Natural killer cell (primary cell): ENCODE measurements at regions not wholly inside any gene's neighbourhood (a gene's known extent, or its start where the extent isn't known, plus 50 kb on each side); places are given as distances from the start of the nearest gene placed in this dataset.
A peak's percentile ranks its signal among the peaks of the same experiment; 100 is the strongest.

Experiments used
- ATAC-seq, 3 donors: fragments of 150-1000 bp in 2 of 3; fragments of 200-7000 bp in 1 of 3; cut with Tn5 transposase; 1 replicate in 1 of 3; 2 replicates in 2 of 3; pipeline ENCODE4 v1.10.0; 2021; ENCODE audit warnings: mild to moderate bottlenecking in 2 of 3, moderate library complexity in 2 of 3
- DNase-seq, 2 donors: peaks; one replicate each; pipeline versions ENCODE4 v3.0.0 to v3.0.0-alpha.2; 2013 to 2021; ENCODE audit warnings: mixed read lengths in 1 of 2
- H3K27ac ChIP-seq: one replicate; pipeline ENCODE4 v1.5.1; 2013; ENCODE audit warnings: mild to moderate bottlenecking, low read length
- H3K27me3 ChIP-seq: one replicate; pipeline ENCODE4 v1.6.1; 2013; ENCODE audit warnings: low read length; ENCODE audit not compliant: control insufficient read depth, insufficient read depth
- H3K36me3 ChIP-seq: one replicate; pipeline ENCODE4 v1.6.1; 2013; ENCODE audit warnings: low read length; ENCODE audit not compliant: control insufficient read depth, insufficient read depth
- H3K4me1 ChIP-seq: one replicate; pipeline ENCODE4 v1.6.1; 2013; ENCODE audit warnings: low read length; ENCODE audit not compliant: control insufficient read depth, insufficient read depth
- H3K4me3 ChIP-seq: one replicate; pipeline ENCODE4 v1.5.1; 2013; ENCODE audit warnings: low read length
- H3K9me3 ChIP-seq: one replicate; pipeline ENCODE4 v1.6.1; 2013; ENCODE audit warnings: low read length; ENCODE audit not compliant: control insufficient read depth, insufficient read depth
- H3K27ac Mint-ChIP-seq, 2 donors: one replicate each; pipeline ENCODE4 v1.8.0; 2022; ENCODE audit warnings: mild to moderate bottlenecking in 2 of 2, mixed read lengths in 2 of 2, moderate library complexity in 1 of 2
- H3K27me3 Mint-ChIP-seq, 2 donors: one replicate each; pipeline ENCODE4 v1.8.0; 2022; ENCODE audit warnings: low read depth in 2 of 2, mixed read lengths in 2 of 2
- H3K36me3 Mint-ChIP-seq: one replicate; pipeline ENCODE4 v1.8.0; 2022; ENCODE audit warnings: mixed read lengths
- H3K4me1 Mint-ChIP-seq, 2 donors: one replicate each; pipeline ENCODE4 v1.8.0; 2022; ENCODE audit warnings: mixed read lengths in 2 of 2
- H3K4me3 Mint-ChIP-seq: one replicate; pipeline ENCODE4 v1.8.0; 2022; ENCODE audit warnings: mild to moderate bottlenecking, moderate library complexity, mixed read lengths
- H3K9me3 Mint-ChIP-seq, 2 donors: one replicate each; pipeline ENCODE4 v1.8.0; 2022; ENCODE audit warnings: mixed read lengths in 2 of 2
- WGBS: methylation state at CpG from one replicate; pipeline ENCODE4 v1.1.7; 2013; ENCODE audit warnings: missing lambda C conversion rate; ENCODE audit not compliant: insufficient coverage; 5-methylcytosine and 5-hydroxymethylcytosine counted together
- intact Hi-C: fragments of 100-400 bp; cut with micrococcal nuclease; formaldehyde crosslinking; loops from one replicate; pipeline ENCODE4 v1.14.2; 2022
- TF ChIP-seq, protein P1 (sequence below): fragments of 200-600 bp; IDR thresholded peaks from one replicate; pipeline ENCODE4 v1.8.0; 2022; ENCODE audit warnings: antibody characterized with exemption

DNA sequence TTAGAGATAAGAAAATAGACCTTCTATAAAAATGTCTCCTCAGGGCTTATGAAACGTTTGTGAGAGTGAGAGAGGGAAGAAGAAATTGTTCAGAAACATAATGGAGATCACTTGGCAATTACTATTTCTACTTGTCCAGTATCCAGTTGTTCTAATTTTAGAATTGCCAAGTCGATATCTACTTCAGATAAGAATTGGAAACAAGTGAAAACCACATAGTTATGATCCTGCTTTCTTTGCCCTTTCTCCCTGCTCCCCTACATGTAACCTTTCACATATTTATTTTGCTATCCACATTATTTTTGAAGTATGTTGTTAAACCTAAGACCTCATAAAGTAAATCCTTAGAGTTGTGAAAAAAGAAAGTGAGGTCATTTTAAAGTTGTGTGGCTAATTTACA, 1154.7 kb upstream of the ADGRL2 start:
- Histone ChIP-seq H3K9me3 (peaks cover 4% of the 10 kb centered on the region), H3K36me3 (no peaks in the 10 kb centered on the region), H3K4me3 (no peak overlapping the region), H3K27ac (no peak overlapping the region), H3K4me1 (no peaks in the 10 kb centered on the region), H3K27me3 (no peaks in the 10 kb centered on the region)
- no peak for ATAC-seq
- Mint-ChIP-seq H3K36me3 (no peaks in the 10 kb centered on the region), H3K27ac (no peak overlapping the region), H3K4me3 (no peak overlapping the region), H3K4me1 (no peaks in the 10 kb centered on the region), H3K27me3 (no peaks in the 10 kb centered on the region), H3K9me3 (peaks cover 14 to 15% of the 10 kb centered on the region in 2 donors)
- DNase-seq: no peak
- TF ChIP-seq, protein P1, sequence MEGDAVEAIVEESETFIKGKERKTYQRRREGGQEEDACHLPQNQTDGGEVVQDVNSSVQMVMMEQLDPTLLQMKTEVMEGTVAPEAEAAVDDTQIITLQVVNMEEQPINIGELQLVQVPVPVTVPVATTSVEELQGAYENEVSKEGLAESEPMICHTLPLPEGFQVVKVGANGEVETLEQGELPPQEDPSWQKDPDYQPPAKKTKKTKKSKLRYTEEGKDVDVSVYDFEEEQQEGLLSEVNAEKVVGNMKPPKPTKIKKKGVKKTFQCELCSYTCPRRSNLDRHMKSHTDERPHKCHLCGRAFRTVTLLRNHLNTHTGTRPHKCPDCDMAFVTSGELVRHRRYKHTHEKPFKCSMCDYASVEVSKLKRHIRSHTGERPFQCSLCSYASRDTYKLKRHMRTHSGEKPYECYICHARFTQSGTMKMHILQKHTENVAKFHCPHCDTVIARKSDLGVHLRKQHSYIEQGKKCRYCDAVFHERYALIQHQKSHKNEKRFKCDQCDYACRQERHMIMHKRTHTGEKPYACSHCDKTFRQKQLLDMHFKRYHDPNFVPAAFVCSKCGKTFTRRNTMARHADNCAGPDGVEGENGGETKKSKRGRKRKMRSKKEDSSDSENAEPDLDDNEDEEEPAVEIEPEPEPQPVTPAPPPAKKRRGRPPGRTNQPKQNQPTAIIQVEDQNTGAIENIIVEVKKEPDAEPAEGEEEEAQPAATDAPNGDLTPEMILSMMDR: no peak
- 75% methylated on average over 1 of the region's 2 CpGs for WGBS
- intact Hi-C loops: no loop called here

DNA sequence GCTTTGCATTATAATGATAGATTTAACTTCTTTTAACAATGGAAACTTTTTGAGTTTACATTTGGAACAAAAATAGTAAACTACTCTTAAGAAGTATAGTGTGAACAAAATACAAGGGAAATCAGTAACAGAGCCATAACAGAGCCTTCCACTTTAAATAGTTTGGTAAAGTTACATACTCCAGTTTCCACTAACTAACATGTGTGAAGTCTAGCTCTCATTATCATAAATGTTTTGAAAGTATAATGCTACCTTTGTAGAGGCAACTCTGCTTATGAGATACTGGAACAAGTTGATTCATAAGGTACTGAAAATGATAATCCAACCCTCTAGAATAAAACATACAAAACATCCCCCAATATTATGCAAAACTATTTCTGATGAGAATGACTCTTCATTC, 1155.1 kb upstream of the ADGRL2 start:
- H3K4me1 Mint-ChIP-seq: no peaks in the 10 kb centered on the region
- no peaks in the 10 kb centered on the region for H3K27me3 Mint-ChIP-seq
- no peaks in the 10 kb centered on the region for H3K27me3 ChIP-seq
- H3K4me3 ChIP-seq: no peak overlapping the region
- peaks cover 11 to 13% of the 10 kb centered on the region in 2 donors for H3K9me3 Mint-ChIP-seq
- no peaks in the 10 kb centered on the region for H3K36me3 ChIP-seq
- no peak overlapping the region for H3K27ac ChIP-seq
- peaks cover 4% of the 10 kb centered on the region for H3K9me3 ChIP-seq
- no peaks in the 10 kb centered on the region for H3K36me3 Mint-ChIP-seq
- ATAC-seq (no peak), DNase-seq (no peak)
- TF ChIP-seq, protein P1: no peak
- H3K4me3 Mint-ChIP-seq: no peak overlapping the region
- H3K4me1 ChIP-seq: no peaks in the 10 kb centered on the region
- intact Hi-C loops: no loop called here
- H3K27ac Mint-ChIP-seq: no peak overlapping the region

DNA sequence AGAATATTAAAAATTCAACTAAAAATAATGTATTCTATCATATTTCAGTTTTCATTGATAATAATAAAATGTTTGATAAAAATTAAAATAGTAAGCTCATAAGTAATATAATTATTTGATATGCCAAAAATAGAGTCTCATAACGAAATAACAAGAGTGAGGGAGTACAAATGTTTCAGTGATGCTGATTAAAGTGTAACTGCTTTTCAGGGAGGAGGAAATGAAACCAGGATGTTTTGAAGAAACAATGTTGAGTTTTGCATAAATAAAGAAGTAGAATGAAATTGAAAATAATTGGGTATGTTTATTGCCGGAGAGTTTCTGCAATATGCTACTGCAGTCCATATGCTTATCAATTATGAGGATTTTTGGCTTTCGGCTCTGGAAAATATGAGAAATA, 1159.8 kb upstream of the ADGRL2 start:
- Mint-ChIP-seq H3K9me3 (peaks cover 9 to 21% of the 10 kb centered on the region in 2 donors), H3K27me3 (no peaks in the 10 kb centered on the region), H3K4me3 (no peak overlapping the region), H3K27ac (no peak overlapping the region), H3K4me1 (no peaks in the 10 kb centered on the region), H3K36me3 (no peaks in the 10 kb centered on the region)
- Histone ChIP-seq H3K36me3 (no peaks in the 10 kb centered on the region), H3K4me3 (peak overlapping the region; percentile 22), H3K27me3 (no peaks in the 10 kb centered on the region), H3K4me1 (no peaks in the 10 kb centered on the region), H3K27ac (no peak overlapping the region), H3K9me3 (peaks cover 4% of the 10 kb centered on the region)
- WGBS: 86% methylated on average over 3 of the region's 3 CpGs
- no peak for DNase-seq
- TF ChIP-seq, protein P1: no peak
- ATAC-seq: no peak
- intact Hi-C loops: no loop called here

DNA sequence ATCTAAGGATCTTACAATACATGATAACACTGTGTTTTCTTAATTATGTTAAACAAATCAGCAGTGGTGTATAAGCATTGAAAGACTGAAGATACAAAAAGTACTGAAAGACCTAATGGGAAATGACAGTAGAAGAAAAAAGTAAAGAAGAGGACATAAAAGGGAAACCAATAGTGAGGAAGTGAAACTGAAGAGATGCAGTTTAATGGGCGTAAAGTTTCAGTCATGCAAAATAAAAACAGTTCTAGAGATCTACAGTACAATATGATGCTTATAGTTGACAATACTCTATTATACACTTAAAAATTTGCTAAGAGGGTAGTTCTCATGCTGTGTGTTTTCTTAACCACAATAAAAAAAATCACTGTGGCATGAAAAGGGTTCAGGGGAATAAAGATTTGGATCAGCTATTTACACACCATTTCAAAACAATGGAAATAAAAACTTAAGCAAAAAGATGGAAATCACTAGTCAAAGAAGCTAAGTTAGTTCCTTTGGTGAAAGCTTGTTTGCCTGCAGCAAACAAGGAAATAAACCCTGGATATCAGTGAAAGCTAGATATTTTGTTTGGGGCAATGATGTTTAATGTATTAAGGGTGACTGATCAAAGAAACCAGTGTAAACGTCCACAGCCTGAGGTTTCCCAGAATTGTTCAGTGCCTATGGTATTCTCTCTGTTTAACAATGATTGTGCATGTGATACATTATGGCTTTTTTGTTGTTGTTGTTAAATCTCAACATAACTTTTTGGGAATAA, 1160.8 kb upstream of the ADGRL2 start:
- Mint-ChIP-seq H3K27ac (no peak overlapping the region), H3K4me1 (no peaks in the 10 kb centered on the region), H3K4me3 (no peak overlapping the region), H3K27me3 (no peaks in the 10 kb centered on the region), H3K9me3 (peaks cover 9 to 17% of the 10 kb centered on the region in 2 donors), H3K36me3 (no peaks in the 10 kb centered on the region)
- Histone ChIP-seq H3K4me1 (no peaks in the 10 kb centered on the region), H3K9me3 (peaks cover 4% of the 10 kb centered on the region), H3K27ac (no peak overlapping the region), H3K27me3 (no peaks in the 10 kb centered on the region), H3K36me3 (no peaks in the 10 kb centered on the region), H3K4me3 (no peak overlapping the region)
- 22% methylated on average over 1 of the region's 2 CpGs for WGBS
- intact Hi-C loops: no loop called here
- ATAC-seq: no peak
- DNase-seq: no peak
- TF ChIP-seq, protein P1: no peak
